ENCODE measurements at regions not wholly inside any gene's neighbourhood (a gene's known extent, or its start where the extent isn't known, plus 50 kb on each side); places are given as distances from the start of the nearest gene placed in this dataset.

DNA sequence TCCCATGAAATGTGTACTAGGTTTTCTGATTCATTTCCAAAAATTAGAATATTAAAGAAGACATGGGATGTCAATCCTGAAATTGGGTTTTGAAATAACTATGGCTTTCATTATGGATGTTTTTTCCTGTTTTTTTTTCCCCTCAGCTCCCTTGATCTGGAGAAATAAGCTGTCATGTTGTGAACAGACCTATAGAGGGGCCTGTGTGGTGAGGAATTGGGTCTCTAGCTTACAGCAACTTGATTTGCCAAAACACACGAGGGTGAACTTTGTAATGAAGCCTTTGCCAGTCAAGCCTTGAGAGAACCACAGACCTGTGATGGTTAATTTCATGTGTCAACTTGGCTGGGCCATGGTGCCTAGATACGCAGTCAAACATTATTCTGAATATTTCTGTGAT is 2413.6 kb downstream of the PCDH7 start:
- TF ChIP-seq EP300 (IDR thresholded peaks at IDR 0.05) = no peak
- no peak for TF ChIP-seq ZFP36 (IDR thresholded peaks at IDR 0.05; ENCODE audit: borderline replicate concordance, partially characterized antibody)
- TF ChIP-seq KDM1A (IDR thresholded peaks at IDR 0.05; ENCODE audit: low read depth) = no peak
- TF ChIP-seq CHD4 (IDR thresholded peaks at IDR 0.05; ENCODE audit: borderline replicate concordance) = no peak
- TF ChIP-seq HOXB13 (CRISPR knock-in tag; IDR thresholded peaks at IDR 0.05; ENCODE audit: low read depth) = no peak
- no peak for TF ChIP-seq USF2 (IDR thresholded peaks at IDR 0.05)
- TF ChIP-seq PBX3 (IDR thresholded peaks at IDR 0.05) = no peak
- TF ChIP-seq E2F6 (IDR thresholded peaks at IDR 0.05; ENCODE audit: borderline replicate concordance, low read depth) = no peak
- TF ChIP-seq, protein P1, sequence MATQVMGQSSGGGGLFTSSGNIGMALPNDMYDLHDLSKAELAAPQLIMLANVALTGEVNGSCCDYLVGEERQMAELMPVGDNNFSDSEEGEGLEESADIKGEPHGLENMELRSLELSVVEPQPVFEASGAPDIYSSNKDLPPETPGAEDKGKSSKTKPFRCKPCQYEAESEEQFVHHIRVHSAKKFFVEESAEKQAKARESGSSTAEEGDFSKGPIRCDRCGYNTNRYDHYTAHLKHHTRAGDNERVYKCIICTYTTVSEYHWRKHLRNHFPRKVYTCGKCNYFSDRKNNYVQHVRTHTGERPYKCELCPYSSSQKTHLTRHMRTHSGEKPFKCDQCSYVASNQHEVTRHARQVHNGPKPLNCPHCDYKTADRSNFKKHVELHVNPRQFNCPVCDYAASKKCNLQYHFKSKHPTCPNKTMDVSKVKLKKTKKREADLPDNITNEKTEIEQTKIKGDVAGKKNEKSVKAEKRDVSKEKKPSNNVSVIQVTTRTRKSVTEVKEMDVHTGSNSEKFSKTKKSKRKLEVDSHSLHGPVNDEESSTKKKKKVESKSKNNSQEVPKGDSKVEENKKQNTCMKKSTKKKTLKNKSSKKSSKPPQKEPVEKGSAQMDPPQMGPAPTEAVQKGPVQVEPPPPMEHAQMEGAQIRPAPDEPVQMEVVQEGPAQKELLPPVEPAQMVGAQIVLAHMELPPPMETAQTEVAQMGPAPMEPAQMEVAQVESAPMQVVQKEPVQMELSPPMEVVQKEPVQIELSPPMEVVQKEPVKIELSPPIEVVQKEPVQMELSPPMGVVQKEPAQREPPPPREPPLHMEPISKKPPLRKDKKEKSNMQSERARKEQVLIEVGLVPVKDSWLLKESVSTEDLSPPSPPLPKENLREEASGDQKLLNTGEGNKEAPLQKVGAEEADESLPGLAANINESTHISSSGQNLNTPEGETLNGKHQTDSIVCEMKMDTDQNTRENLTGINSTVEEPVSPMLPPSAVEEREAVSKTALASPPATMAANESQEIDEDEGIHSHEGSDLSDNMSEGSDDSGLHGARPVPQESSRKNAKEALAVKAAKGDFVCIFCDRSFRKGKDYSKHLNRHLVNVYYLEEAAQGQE (IDR thresholded peaks at IDR 0.05) = no peak
- no peak for TF ChIP-seq SREBF2 (IDR thresholded peaks at IDR 0.05)
- TF ChIP-seq HMGXB4 (CRISPR knock-in tag; IDR thresholded peaks at IDR 0.05; ENCODE audit: borderline replicate concordance) = no peak
- no peak for TF ChIP-seq ESRRA (IDR thresholded peaks at IDR 0.05; ENCODE audit: borderline replicate concordance, low read length)
- no peak for TF ChIP-seq BHLHE40 (IDR thresholded peaks at IDR 0.05; ENCODE audit: low read depth, low read length)
- TF ChIP-seq, protein P2, sequence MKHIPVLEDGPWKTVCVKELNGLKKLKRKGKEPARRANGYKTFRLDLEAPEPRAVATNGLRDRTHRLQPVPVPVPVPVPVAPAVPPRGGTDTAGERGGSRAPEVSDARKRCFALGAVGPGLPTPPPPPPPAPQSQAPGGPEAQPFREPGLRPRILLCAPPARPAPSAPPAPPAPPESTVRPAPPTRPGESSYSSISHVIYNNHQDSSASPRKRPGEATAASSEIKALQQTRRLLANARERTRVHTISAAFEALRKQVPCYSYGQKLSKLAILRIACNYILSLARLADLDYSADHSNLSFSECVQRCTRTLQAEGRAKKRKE (CRISPR knock-in tag; IDR thresholded peaks at IDR 0.05; ENCODE audit: low read depth) = no peak
- TF ChIP-seq MAFK (IDR thresholded peaks at IDR 0.05; ENCODE audit: partially characterized antibody) = no peak
- TF ChIP-seq CHD2 (IDR thresholded peaks at IDR 0.05; ENCODE audit: low read length, partially characterized antibody) = no peak
- no peak for TF ChIP-seq FOSL2 (IDR thresholded peaks at IDR 0.05)
- TF ChIP-seq FOSL2 (CRISPR knock-in tag; IDR thresholded peaks at IDR 0.05) = no peak
- TF ChIP-seq TP53 (CRISPR knock-in tag; IDR thresholded peaks at IDR 0.05) = no peak
- Histone ChIP-seq H3K4me2 (no peak overlapping the region), H3K9me3 (no peaks in the 10 kb centered on the region), H3K4me1 (no peaks in the 10 kb centered on the region), H3K4me3 (no peak overlapping the region), H3K27ac (no peak overlapping the region)
- no peak for DNase-seq (ENCODE audit: low read depth in 1 of 2, low spot score in 1 of 2)
- ChIA-PET POLR2A (no interaction called here), CTCF (no interaction called here)
- 11% methylated on average over 2 of the region's 2 CpGs for WGBS (ENCODE audit: missing lambda C conversion rate)
- FAIRE-seq = no peak
- ATAC-seq = no peak
